NCI-H510A treated with DMSO at 0.1 percent for 48 hours (cell line): ENCODE measurements at regions not wholly inside any gene's neighbourhood (a gene's known extent, or its start where the extent isn't known, plus 50 kb on each side); places are given as distances from the start of the nearest gene placed in this dataset.
"Not testable (repeated sequence)": the region's sequence is repeated elsewhere in the genome, so short reads cannot be mapped to it uniquely, and the experiment has no call there.

Source experiments
- DNase-seq: peaks from one replicate; lab custom pipeline; 2025; lab: John Stamatoyannopoulos, UW

DNA sequence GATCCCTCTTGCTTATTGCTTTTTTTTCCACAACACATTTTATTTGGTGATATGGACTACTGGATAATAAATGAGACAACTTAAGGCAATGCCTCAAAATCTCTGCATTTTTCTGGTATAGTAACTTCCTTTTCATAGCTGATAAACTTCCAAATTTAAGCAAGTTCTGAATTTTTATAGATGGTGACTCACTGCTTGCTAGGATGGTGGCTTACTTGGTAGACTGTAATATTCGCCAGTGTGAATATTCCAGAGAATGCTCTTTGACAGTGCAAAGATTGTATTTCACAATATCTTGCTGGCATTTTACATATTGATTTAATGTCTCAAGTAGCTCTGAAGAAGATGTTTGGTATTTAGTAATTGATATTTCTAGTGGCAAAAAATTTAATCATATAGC, 472.4 kb downstream of the TFEC start:
- no peak for DNase-seq

DNA sequence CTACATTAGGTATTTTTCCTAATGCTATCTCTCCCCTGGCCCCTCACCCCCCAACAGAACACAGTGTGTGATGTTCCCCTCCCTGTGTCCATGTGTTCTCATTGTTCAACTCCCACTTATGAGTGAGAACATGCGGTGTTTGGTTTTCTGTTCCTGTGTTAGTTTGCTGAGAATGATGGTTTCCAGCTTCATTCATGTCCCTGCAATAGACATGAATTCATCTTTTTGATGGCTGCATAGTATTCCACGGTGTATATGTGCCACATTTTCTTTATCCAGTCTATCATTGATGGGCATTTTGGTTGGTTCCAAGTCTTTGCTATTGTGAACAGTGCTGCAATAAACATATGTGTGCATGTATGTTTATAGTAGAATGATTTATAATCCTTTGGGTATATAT, 473.3 kb downstream of the TFEC start:
- not testable (repeated sequence) for DNase-seq

DNA sequence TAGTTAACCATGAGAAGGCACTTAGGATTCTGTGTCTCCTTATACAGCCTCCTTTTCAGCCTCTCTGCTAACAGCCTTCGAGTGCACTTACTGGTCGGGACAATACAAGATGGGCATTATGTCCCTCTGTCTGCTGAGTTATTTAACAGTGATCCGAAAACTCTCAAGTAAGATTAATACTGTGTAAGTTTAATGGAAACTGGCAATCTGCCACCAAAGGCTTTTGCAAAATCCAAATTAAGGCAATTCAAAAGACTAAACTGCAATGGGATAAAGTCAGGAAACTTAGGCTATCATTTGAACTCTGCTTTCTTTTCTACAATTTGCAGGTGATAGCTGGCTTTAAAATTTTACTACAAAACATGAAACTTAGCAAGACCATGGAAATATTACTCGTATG, 477.8 kb downstream of the TFEC start:
- DNase-seq, result no peak

GRCh38 chr7:115549910-115550309, 480.7 kb downstream of the TFEC start:
- no peak for DNase-seq

DNA sequence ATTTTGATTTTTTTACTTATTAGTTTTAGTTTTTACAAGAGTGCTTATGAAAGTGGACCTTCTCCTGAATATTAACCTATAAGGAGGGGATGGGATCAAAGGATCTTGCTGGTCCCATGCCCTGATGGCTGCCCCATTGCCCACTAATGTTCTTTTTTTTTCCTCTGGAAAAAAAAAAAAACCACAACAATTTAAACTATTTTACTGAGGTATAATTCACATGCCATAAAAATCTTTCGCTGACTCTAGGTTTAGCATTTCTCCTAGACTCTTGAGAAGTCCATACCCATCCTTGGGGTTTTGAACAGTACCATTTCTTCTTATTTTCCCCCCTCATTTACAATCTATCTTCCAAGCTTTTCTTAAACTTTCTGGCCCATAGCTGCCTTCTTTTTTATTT, 481.8 kb downstream of the TFEC start:
- DNase-seq, result no peak

- no peak for DNase-seq
Measured at GRCh38 chr7:115546790-115547189, 483.8 kb downstream of the TFEC start.

DNA sequence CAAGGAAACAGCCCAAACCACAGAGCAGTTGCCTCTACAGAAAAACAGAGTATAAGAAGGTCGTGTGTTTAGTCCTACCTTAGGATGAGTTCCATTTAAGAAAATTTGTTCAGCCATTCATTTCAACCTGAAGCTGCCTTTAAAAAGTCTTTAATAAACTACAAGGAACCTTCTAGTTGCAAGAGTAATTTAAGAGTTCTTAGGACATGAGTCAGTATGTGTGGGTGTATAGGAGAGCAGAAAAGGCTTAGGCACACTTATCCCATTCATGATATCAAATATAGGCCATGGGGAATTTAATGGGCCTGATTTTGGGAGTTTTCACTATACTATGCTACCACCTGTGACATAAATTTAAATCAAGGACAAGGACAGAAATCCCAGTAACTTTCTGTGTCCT, 496.8 kb downstream of the TFEC start:
- no peak for DNase-seq

DNA sequence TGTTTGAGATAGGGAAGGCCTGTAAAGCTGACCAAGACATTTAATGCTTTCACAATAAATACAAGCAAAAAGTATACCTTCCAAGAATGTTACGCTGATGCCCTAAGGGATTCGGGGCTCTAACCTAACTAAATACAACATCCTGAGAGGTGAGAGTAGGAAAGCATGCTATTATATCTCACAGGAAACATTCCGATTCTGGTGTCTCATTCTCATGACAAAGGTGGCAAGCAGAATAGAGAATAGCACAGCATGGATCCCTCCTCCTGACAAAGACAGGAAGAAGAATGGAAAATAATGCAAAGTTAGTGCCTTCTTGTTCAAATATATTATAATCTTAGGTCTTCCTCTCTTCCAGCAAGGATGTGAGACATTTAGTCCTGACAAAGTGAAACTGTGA, 504.3 kb downstream of the TFEC start:
- DNase-seq, result no peak

DNA sequence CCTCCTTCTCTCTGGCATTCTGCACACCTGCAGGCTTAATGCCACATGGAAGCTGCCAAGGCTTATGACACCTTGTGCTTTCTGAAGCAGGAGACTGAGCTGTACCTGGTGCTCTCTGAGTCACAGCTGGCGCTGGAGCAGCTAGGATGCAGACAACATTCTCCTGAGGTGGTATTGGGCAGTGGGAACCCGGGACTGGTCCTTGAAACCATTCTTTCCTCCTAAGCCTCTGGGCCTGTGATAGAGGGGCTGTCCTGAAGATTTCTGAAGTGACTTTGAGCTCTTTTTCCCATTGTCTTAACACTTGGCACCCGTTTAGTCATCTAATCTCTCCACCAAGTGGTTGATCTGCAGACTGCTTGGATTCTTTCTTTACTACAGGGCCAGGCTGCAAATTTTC, 508.4 kb downstream of the TFEC start:
- DNase-seq, result no peak

- DNase-seq, result no peak
Measured at GRCh38 chr7:115516341-115516740, 514.2 kb downstream of the TFEC start.

- DNase-seq, result no peak
Measured at GRCh38 chr7:115511330-115511729, 519.2 kb downstream of the TFEC start.

- no peak for DNase-seq
Measured at GRCh38 chr7:115505136-115505535, 525.4 kb downstream of the TFEC start.

DNA sequence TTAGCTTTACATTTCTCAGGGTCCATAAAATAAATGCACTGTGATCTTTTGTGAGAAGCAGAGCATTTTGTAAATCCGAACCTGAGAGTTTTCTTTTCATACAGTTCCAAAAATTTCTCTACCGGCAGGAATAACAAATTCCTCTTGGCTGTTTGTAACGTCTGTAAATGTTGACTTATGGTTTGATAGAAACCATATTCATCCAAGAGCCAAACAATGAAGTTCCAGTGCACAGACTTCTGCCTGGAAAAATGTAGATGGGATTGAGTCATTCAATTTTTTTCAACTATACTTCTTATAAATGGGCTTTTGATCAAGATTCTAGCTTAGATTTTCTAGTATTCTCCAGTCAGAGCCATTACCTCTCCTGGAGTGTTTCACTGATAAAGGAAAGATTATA, 530.6 kb downstream of the TFEC start:
- DNase-seq, result no peak

DNA sequence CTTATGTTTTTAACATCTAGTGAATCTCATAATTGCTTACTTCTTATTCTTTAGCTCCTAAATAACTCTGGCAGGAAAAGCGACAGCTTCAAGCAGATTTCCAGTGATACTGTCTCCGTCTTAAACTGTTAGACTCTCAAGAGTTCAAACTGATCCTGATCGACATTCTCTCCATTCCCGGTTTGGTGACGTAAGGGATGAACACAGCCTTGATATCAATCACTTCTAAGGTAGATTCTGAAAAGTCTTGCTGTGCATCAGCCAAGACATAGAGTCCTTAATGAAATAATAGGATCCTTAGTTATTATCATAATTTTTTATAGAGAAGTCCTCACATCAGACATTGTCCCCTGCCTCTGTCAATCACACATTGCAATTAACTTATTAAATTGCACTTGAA, 534.6 kb downstream of the TFEC start:
- DNase-seq, result no peak

DNA sequence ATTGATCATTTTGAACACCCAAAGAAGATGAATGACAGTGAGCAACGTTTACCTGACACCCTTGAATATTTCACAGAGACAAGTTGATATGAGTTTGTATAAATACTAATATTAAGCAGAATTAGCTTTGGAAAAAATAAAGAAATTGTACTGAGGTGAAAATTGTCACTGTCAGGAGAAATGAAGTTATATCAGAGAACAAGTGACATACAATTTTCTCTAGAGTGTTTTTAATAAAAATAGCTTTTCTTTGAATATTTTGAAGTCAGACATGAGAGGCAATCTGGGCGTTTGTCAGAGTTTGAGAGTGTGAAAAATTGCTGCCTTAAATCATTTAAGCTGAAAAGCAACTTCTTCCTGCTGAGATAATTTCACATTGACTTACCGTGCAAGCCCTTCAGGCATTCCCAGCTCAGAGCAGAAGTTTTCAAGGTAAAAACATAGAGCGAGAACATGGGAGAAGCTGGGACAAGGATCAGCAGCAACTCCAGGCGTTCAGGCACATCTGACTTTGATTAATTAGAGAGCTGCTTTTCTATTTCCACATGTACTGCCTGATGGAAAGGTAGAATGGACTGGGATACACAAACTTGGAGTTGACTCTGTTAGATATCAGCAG, 535.9 kb downstream of the TFEC start:
- no peak for DNase-seq

GRCh38 chr7:115493381-115493780, 537.2 kb downstream of the TFEC start:
- DNase-seq, result no peak

DNA sequence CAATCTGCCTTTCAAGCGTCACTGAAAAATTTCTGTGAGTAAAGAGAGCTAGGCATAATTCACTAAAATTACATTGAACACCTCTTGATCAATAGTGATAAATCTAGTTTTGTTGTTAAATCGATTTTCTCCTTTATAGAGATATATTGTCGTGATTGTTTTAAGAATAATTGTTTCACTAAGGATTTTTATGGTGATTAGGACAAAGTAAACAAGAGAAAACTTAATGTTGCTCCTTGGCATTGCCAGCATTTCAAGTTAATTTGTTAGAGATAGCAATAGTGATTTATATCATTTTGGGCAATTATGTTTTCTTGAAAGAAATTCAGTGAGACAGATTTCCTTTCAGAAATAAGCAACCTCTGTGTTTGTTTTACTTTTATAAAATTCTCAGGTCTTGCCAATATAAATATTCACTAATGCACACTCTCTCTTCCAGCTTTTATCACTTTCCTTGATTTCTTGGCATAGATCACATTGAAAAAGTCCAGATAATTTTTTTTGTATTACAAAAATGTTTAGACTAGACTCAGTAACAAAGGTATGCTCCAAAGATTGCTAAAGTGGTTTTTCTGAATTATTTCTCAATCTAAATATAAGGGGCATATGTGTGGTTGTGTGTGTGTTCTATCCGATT, 538.7 kb downstream of the TFEC start:
- DNase-seq, result no peak

- no peak for DNase-seq
Measured at GRCh38 chr7:115479448-115479847, 551.1 kb downstream of the TFEC start.

DNA sequence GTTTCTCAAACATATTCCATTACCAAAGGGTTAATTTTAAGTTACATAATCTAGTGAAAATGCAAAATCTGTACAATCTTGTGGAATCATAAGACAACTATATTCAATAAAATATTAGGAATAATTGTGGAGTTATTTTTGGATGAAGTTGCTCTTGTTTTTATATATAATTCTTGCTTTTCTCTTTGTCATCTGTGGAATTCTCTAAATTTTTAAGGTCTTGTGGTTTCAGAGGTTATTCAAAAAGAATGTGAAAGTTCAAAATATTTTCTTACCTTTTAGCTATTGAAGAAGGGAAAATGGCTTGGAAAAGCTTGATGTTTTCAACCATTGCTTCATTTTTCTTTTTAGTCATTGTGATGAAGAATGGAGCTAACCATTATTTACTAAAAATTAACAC, 552.1 kb downstream of the TFEC start:
- DNase-seq, result no peak

DNA sequence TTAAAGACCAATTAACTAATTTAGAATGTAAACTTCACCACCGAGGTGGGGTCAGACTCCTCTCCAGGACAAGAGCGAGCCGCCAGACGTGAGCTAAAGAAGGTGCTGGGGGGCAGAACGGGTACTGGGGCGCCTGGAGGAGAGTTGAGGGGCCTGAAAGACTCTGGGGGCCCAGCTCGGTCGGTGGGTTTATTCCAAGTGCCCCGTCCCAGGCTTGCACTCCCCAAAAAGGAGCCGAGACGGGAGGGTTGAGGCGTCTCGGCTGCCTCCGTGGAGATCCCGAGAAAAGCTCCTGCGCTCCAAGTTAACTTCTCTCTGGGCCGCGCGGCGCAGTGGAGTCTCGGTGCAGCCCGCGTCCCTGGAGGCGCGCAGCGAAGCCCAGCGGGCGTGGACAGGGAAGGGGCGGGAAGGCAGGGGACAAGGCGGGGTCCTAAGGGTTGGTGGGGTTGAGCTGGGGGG, 553.3 kb downstream of the TFEC start:
- DNase-seq, result no peak

GRCh38 chr7:115476671-115477181, 553.8 kb downstream of the TFEC start:
- DNase-seq, result peak; percentile 22

GRCh38 chr7:115475761-115476385, 554.0 kb downstream of the MDFIC start:
- DNase-seq, result peak; percentile 6

DNA sequence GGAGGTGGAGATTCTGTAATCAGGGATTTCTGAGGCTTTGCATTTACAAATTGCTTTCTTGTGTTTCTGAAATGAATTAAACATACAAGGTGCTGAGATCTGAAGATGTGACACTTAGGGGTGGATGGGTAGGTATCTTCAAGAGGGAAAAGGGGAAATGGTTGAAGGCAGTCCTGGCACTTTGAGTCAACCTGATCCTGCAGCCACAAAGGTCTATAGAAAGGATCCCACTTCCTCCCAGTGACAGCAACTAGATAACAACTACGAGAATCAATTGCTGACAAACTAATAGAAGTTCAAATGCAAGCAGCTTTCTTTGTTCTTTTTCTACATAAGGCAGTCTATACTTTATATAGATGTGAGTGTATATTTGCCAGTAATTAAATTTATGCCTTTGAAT, 553.3 kb downstream of the MDFIC start:
- no peak for DNase-seq
